Chondrocyte (in vitro differentiated cells): ENCODE measurements at regions not wholly inside any gene's neighbourhood (a gene's known extent, or its start where the extent isn't known, plus 50 kb on each side); places are given as distances from the start of the nearest gene placed in this dataset.

Source experiments
- DNase-seq: peaks from one replicate; pipeline ENCODE4 v3.0.0; 2021; ENCODE audit warnings: mixed read lengths, low spot score
- H3K27ac Mint-ChIP-seq: one replicate; pipeline ENCODE4 v1.8.0; 2021; ENCODE audit warnings: mild to moderate bottlenecking, moderate library complexity, mixed read lengths; ENCODE audit not compliant: unreplicated experiment
- H3K27me3 Mint-ChIP-seq: 2 replicates; pipeline ENCODE4 v1.8.0; 2021; ENCODE audit warnings: low read depth, mixed read lengths
- H3K36me3 Mint-ChIP-seq: 2 replicates; pipeline ENCODE4 v1.8.0; 2021; ENCODE audit warnings: low read depth, mixed read lengths
- H3K4me1 Mint-ChIP-seq: 2 replicates; pipeline ENCODE4 v1.8.0; 2021; ENCODE audit warnings: low read depth, mild to moderate bottlenecking, mixed read lengths
- H3K4me3 Mint-ChIP-seq: one replicate; pipeline ENCODE4 v1.8.0; 2021; ENCODE audit warnings: mild to moderate bottlenecking, moderate library complexity, mixed read lengths; ENCODE audit not compliant: unreplicated experiment
- H3K9me3 Mint-ChIP-seq: 2 replicates; pipeline ENCODE4 v1.8.0; 2021; ENCODE audit warnings: low read depth, mixed read lengths
- TF ChIP-seq, protein P1 (sequence below): fragments of 200-600 bp; sonication (generic); IDR thresholded peaks from 2 replicates; pipeline ENCODE4 v1.5.0; 2021; ENCODE audit warnings: antibody characterized with exemption, mild to moderate bottlenecking, moderate library complexity

DNA sequence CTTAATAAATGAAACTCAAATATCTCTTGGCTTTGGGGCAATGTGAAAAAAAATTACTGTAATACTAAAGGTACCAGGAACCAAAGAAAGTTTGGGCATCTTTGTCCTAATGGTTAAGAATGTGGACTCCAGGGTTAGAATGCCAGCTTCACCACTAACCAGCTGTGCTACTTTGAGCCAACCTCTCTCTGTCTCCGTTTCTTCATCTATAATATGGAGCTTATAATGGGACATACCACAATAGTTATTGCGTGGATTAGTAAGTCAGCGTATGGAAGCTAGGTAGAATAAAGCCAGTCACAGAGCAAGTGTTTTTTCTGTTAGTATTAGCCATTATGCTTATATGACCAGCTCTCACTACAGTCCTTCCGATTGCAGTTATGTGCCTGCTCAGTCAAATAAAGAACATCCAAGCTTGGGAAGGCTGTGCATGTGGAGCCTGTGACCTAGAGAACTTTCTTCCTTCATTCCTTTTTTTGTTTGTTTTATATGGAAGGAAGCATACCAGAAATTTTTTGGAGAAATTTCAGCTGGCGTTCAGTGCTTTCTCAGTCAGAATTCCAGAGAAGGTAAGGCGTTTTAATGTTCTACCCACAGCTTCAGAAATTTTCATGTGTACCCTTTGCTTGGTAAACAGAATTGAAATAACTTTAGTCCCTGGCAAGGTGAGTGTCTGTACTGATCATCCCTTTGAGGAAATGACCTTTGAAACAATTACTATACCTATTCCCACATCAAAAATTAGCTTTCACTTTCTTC is 114.0 kb upstream of the RND3 start:
- DNase-seq: no peak
- peak overlapping the region; percentile 73 for H3K27ac Mint-ChIP-seq
- TF ChIP-seq, protein P1, sequence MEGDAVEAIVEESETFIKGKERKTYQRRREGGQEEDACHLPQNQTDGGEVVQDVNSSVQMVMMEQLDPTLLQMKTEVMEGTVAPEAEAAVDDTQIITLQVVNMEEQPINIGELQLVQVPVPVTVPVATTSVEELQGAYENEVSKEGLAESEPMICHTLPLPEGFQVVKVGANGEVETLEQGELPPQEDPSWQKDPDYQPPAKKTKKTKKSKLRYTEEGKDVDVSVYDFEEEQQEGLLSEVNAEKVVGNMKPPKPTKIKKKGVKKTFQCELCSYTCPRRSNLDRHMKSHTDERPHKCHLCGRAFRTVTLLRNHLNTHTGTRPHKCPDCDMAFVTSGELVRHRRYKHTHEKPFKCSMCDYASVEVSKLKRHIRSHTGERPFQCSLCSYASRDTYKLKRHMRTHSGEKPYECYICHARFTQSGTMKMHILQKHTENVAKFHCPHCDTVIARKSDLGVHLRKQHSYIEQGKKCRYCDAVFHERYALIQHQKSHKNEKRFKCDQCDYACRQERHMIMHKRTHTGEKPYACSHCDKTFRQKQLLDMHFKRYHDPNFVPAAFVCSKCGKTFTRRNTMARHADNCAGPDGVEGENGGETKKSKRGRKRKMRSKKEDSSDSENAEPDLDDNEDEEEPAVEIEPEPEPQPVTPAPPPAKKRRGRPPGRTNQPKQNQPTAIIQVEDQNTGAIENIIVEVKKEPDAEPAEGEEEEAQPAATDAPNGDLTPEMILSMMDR: no peak
- H3K4me3 Mint-ChIP-seq: peak overlapping the region; percentile 3
- no peaks in the 10 kb centered on the region for H3K9me3 Mint-ChIP-seq
- H3K27me3 Mint-ChIP-seq: no peaks in the 10 kb centered on the region
- H3K4me1 Mint-ChIP-seq: peaks cover 40% of the 10 kb centered on the region
- H3K36me3 Mint-ChIP-seq: no peaks in the 10 kb centered on the region

DNA sequence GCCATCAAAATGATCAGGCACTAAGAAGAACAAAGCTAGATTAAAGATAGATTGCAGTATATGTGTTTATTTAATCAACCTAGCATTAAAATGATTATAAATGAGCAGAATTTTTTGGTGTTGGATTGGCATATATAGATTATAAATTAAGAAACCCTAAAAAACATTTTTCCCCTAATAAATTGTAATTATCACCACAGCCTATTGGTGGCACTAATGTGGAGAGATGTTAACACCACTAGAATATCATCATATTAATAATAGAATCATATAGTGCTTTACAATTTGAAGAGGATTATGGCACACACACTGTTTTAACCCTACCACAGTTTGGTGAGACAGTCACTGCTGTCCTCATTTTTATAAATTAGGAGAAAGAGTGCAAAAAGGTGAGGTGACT is 112.4 kb upstream of the RND3 start:
- Mint-ChIP-seq H3K4me1 (peaks cover 54% of the 10 kb centered on the region), H3K9me3 (peaks cover 2% of the 10 kb centered on the region), H3K27me3 (no peaks in the 10 kb centered on the region), H3K36me3 (no peaks in the 10 kb centered on the region), H3K27ac (peak overlapping the region; percentile 70), H3K4me3 (no peak overlapping the region)
- DNase-seq: no peak
- TF ChIP-seq, protein P1: peak; percentile 63

DNA sequence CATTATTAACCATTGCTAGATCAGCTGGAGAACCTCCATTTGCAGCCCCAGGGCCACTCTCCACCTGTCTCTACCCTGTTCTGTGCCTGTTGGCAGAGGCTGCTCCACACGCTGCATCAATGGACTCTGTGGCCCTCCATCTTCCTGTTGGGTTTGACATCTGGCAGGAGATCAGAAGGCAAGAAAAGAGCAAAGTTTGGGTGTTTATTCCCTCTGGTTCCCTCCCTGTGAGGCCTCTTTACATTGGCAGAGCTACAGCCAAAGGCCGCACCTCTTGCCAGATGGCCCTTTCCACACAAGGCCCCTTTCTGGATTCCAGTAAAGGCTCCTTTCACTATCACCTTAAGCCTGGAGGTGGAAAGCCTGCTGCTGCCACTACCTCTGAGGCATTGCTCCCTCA is 110.9 kb upstream of the RND3 start:
- no peaks in the 10 kb centered on the region for H3K36me3 Mint-ChIP-seq
- no peak for DNase-seq
- peak overlapping the region; percentile 15 for H3K27ac Mint-ChIP-seq

DNA sequence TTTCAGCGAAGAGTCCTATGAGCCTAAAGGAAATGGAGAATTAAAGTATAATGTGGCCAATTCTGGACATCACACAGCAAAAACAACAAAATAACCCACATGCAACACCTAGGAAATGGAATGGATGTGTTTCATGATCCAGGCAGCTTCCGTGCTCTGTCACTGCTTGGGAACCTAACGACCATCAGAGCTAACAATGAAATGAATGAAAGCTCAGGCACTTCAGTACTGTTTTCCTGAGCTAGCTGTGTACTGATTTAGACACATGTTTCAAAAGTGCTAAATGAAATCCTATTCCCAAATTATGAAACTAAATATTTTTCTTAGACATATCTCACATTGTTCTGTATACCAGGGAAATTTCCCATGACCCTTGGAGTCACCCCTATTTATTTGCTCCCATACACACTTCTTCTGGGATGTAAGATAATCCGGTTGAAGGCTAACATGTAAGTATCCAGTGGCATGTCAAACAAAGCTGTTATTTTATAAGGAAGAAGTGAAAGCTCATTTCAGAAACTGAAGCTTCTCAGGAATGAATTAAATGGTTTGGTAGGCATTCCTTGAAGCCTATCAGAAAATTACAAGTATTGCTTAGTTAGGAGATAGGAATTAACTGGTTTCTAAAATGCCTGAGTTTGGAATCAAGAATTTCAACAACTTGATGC is 108.5 kb upstream of the RND3 start:
- H3K9me3 Mint-ChIP-seq: peaks cover 2% of the 10 kb centered on the region
- no peaks in the 10 kb centered on the region for H3K36me3 Mint-ChIP-seq
- H3K4me3 Mint-ChIP-seq: peak overlapping the region; percentile 10
- peak overlapping the region; percentile 90 for H3K27ac Mint-ChIP-seq
- TF ChIP-seq, protein P1: no peak
- H3K27me3 Mint-ChIP-seq: no peaks in the 10 kb centered on the region
- no peak for DNase-seq
- peaks cover 69% of the 10 kb centered on the region for H3K4me1 Mint-ChIP-seq

More for the DNA sequence above, 110.9 kb upstream of the RND3 start:
- H3K4me1 Mint-ChIP-seq: peaks cover 59% of the 10 kb centered on the region
- no peaks in the 10 kb centered on the region for H3K27me3 Mint-ChIP-seq
- TF ChIP-seq, protein P1: no peak
- H3K9me3 Mint-ChIP-seq: peaks cover 2% of the 10 kb centered on the region
- no peak overlapping the region for H3K4me3 Mint-ChIP-seq

DNA sequence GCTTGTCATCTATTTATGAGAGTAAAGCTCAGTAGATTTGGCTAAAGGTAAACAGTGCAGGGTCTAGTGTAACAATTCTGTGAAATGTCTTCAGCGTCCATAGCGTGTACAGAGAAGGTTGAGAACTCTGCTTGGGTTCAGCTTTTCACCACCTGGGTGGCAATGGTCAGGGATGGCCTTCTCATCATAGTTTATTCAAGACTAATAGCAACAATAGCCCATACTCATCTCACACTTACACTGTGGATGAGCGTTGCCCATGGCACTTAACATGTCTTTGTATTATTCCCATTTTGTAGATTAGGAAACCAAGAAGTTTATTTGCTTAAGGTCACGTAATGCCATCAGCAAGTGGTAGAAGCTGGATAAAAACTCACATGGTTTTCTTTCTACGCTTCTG is 106.8 kb upstream of the RND3 start:
- no peak for DNase-seq
- TF ChIP-seq, protein P1: no peak
- Mint-ChIP-seq H3K9me3 (peaks cover 2% of the 10 kb centered on the region), H3K4me3 (no peak overlapping the region), H3K27ac (no peak overlapping the region), H3K27me3 (no peaks in the 10 kb centered on the region), H3K4me1 (peaks cover 73% of the 10 kb centered on the region), H3K36me3 (no peaks in the 10 kb centered on the region)
